CD4-positive, alpha-beta T cell treated with Interleukin-17A for 4 hours (primary cell): ENCODE measurements at regions not wholly inside any gene's neighbourhood (a gene's known extent, or its start where the extent isn't known, plus 50 kb on each side); places are given as distances from the start of the nearest gene placed in this dataset.
"Not testable (repeated sequence)": the region's sequence is repeated elsewhere in the genome, so short reads cannot be mapped to it uniquely, and the experiment has no call there.

ENCODE experiments used
- DNase-seq: peaks from one replicate; pipeline ENCODE4 v3.0.0-alpha.2; 2020; ENCODE audit warnings: mixed read lengths

GRCh38 chr3:181518222-181518621 lies 193.5 kb upstream of the SOX2 start:
- DNase-seq, result no peak

- DNase-seq, result no peak
Observed at GRCh38 chr3:181512787-181513186, 198.9 kb upstream of the SOX2 start.

GRCh38 chr3:181510500-181510899 lies 201.2 kb upstream of the SOX2 start:
- no peak for DNase-seq

GRCh38 chr3:181497358-181497757 lies 214.4 kb upstream of the SOX2 start:
- DNase-seq, result no peak

GRCh38 chr3:181493423-181493822 lies 218.3 kb upstream of the SOX2 start:
- DNase-seq, result no peak

GRCh38 chr3:181488536-181488935 lies 223.2 kb upstream of the SOX2 start:
- no peak for DNase-seq

GRCh38 chr3:181487236-181487978 lies 224.3 kb upstream of the SOX2 start:
- DNase-seq, result no peak

GRCh38 chr3:181486141-181486885 lies 225.4 kb upstream of the SOX2 start:
- DNase-seq, result no peak

- DNase-seq, result no peak
Observed at GRCh38 chr3:181484026-181484425, 227.7 kb upstream of the SOX2 start.

- not testable (repeated sequence) for DNase-seq
Observed at GRCh38 chr3:181475146-181475545, 236.6 kb upstream of the SOX2 start.

GRCh38 chr3:181470349-181470748 lies 241.4 kb upstream of the SOX2 start:
- no peak for DNase-seq

- DNase-seq, result no peak
Observed at GRCh38 chr3:181464033-181464694, 247.6 kb upstream of the SOX2 start.

GRCh38 chr3:181461381-181461780 lies 250.3 kb upstream of the SOX2 start:
- no peak for DNase-seq

- no peak for DNase-seq
Observed at GRCh38 chr3:181459516-181459915, 252.2 kb upstream of the SOX2 start.

- DNase-seq, result no peak
Observed at GRCh38 chr3:181458857-181459256, 252.9 kb upstream of the SOX2 start.

- DNase-seq, result no peak
Observed at GRCh38 chr3:181457756-181458155, 254.0 kb upstream of the SOX2 start.

GRCh38 chr3:181457190-181457589 lies 254.5 kb upstream of the SOX2 start:
- no peak for DNase-seq

- no peak for DNase-seq
Observed at GRCh38 chr3:181455276-181455675, 256.4 kb upstream of the SOX2 start.

GRCh38 chr3:181454451-181455027 lies 257.2 kb upstream of the SOX2 start:
- DNase-seq, result no peak

GRCh38 chr3:181446741-181447140 lies 265.0 kb upstream of the SOX2 start:
- no peak for DNase-seq

- no peak for DNase-seq
Observed at GRCh38 chr3:181442066-181442465, 269.7 kb upstream of the SOX2 start.

- DNase-seq, result no peak
Observed at GRCh38 chr3:181432992-181433391, 278.7 kb upstream of the SOX2 start.

- DNase-seq, result no peak
Observed at GRCh38 chr3:181431748-181432147, 280.0 kb upstream of the SOX2 start.

- no peak for DNase-seq
Observed at GRCh38 chr3:181425074-181425473, 286.7 kb upstream of the SOX2 start.
